Ectodermal cell (in vitro differentiated cells): ENCODE measurements at regions not wholly inside any gene's neighbourhood (a gene's known extent, or its start where the extent isn't known, plus 50 kb on each side); places are given as distances from the start of the nearest gene placed in this dataset.
"Not testable (repeated sequence)": the region's sequence is repeated elsewhere in the genome, so short reads cannot be mapped to it uniquely, and the experiment has no call there.

ENCODE experiments used
- H3K27ac ChIP-seq: 2 replicates; pipeline ENCODE4 v1.7.0; 2013; ENCODE audit warnings: mild to moderate bottlenecking, low read depth, low read length; ENCODE audit not compliant: insufficient read depth, poor library complexity, severe bottlenecking
- H3K27me3 ChIP-seq: 2 replicates; pipeline ENCODE4 v1.7.0; 2013; ENCODE audit warnings: mild to moderate bottlenecking, low read length; ENCODE audit not compliant: insufficient read depth, control insufficient read depth, poor library complexity, severe bottlenecking
- H3K36me3 ChIP-seq: one replicate; pipeline ENCODE4 v1.7.0; 2013; ENCODE audit warnings: low read length; ENCODE audit not compliant: control insufficient read depth, insufficient read depth
- H3K4me1 ChIP-seq: one replicate; pipeline ENCODE4 v1.7.0; 2013; ENCODE audit warnings: low read length; ENCODE audit not compliant: control insufficient read depth, insufficient read depth
- H3K4me3 ChIP-seq: 2 replicates; pipeline ENCODE4 v1.7.0; 2013; ENCODE audit warnings: low read depth, low read length, control low read depth; ENCODE audit not compliant: insufficient read depth
- H3K9me3 ChIP-seq: 2 replicates; pipeline ENCODE4 v1.7.0; 2013; ENCODE audit warnings: mild to moderate bottlenecking, low read length, moderate library complexity; ENCODE audit not compliant: control insufficient read depth
- WGBS, 2 experiments: methylation state at CpG; one replicate each; pipeline ENCODE4 v1.1.7; 2013; ENCODE audit warnings: missing lambda C conversion rate in 2 of 2; 5-methylcytosine and 5-hydroxymethylcytosine counted together

DNA sequence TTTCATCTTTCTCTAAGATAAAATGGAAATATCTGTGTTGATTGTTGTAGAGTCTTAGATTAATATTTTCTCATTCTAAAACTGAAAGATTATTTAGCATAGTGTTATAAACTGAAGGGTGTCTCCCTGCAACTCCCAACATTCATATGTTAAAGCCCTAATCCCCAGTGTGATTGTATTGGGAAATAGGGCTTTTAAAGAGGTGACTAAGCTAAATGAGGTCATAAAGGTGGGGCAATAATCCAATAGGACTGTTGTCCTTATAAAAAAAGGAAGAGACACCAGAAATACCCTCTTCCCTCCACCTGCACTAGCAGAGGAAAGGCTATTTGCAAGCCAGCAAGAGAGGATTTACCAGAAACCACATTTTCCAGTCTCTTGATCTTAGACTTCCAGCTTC is 1626.4 kb downstream of the C4orf33 start:
- no peaks in the 10 kb centered on the region for H3K27me3 ChIP-seq
- H3K27ac ChIP-seq, result no peak overlapping the region

DNA sequence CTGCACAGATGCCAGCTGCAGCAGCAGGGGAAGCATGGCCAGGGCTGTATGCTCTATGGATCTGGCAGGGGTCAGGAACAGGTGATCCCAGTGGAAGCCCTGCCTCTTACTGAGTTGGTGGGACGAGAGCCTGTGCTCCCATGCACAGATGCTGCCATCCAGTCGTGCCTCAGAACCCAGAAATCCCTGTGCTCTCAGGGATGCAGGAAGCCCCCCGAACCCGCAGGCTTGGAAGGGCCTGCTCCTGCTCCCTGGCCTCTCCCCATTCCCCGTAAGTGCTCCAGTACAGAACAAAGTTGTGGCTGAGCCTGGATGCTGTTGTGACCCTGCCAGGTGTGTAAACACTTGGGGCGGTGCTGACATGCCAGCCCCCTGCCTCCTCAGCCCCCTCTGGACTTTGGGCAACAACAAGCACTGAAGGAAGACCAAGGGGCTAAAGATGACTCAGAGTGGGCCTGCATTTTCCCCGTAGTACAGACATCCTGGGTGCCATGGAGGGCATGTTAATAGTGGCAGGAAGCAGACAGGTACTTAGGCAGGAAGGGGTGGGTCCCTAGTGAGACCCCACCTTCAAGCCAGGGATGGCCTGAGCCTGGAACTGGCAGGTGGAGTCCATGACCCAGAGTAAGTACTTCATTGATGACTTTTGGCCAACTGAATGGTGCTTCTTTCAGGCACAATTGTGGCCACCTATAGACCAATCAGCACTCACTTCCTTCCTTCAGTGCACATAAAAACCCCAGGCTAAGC is 1640.7 kb downstream of the C4orf33 start:
- H3K27ac ChIP-seq, result no peak overlapping the region
- no peaks in the 10 kb centered on the region for H3K36me3 ChIP-seq
- 92 to 95% methylated on average over 7 of the region's 7 CpGs for WGBS, 2 experiments
- H3K4me3 ChIP-seq, result no peak overlapping the region
- no peaks in the 10 kb centered on the region for H3K9me3 ChIP-seq
- no peaks in the 10 kb centered on the region for H3K4me1 ChIP-seq
- no peaks in the 10 kb centered on the region for H3K27me3 ChIP-seq

More for the DNA sequence above, 1626.4 kb downstream of the C4orf33 start:
- no peaks in the 10 kb centered on the region for H3K36me3 ChIP-seq
- no peak overlapping the region for H3K4me3 ChIP-seq
- no peaks in the 10 kb centered on the region for H3K9me3 ChIP-seq
- no peaks in the 10 kb centered on the region for H3K4me1 ChIP-seq

DNA sequence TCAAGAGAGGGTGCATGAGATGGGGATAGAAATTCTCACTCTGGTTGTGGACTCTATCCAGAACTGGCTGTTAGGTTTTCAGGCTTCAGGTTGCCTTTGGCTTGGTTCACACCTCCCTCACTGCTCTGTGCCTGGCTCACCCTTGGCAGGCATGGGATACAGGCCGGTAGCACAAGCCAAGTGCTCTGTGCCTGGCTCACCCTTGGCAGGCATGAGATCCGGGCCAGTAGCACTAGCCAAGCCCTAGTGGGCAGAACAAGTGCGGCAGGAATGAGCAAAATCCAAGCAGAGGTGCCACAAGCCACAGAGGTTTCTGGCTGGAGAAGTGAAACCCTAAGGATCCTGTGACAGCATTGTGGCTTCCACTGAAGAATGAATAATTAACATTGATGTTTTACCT is 1642.3 kb downstream of the C4orf33 start:
- Histone ChIP-seq H3K4me3 (no peak overlapping the region), H3K36me3 (no peaks in the 10 kb centered on the region), H3K27ac (no peak overlapping the region), H3K9me3 (no peaks in the 10 kb centered on the region), H3K27me3 (no peaks in the 10 kb centered on the region), H3K4me1 (no peaks in the 10 kb centered on the region)
- WGBS, 2 experiments, result 92% methylated on average over 3 of the region's 3 CpGs

DNA sequence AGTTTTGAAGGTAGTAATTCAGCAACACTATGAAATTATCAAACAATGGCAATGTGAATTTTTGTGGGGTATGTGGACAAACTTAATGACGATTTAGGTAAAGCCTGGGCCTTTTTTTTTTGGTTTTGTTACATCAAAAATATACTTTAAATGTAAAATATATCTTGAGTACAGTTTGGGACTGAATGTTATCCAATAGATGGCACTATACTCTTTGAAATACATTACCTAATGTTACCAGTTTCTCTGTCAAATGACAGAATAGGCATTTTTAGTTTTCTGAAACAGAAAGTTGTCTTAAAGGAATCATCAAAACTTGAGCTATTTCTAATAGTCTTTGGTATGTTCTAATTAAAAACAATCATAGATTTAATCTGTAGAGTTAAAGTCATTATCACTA is 1651.9 kb downstream of the C4orf33 start:
- H3K36me3 ChIP-seq, result no peaks in the 10 kb centered on the region
- no peak overlapping the region for H3K4me3 ChIP-seq
- no peaks in the 10 kb centered on the region for H3K4me1 ChIP-seq
- H3K27me3 ChIP-seq, result no peaks in the 10 kb centered on the region
- WGBS, 2 experiments, result no CpG with 5 or more reads among the region's 1 CpG
- no peak overlapping the region for H3K27ac ChIP-seq
- no peaks in the 10 kb centered on the region for H3K9me3 ChIP-seq

DNA sequence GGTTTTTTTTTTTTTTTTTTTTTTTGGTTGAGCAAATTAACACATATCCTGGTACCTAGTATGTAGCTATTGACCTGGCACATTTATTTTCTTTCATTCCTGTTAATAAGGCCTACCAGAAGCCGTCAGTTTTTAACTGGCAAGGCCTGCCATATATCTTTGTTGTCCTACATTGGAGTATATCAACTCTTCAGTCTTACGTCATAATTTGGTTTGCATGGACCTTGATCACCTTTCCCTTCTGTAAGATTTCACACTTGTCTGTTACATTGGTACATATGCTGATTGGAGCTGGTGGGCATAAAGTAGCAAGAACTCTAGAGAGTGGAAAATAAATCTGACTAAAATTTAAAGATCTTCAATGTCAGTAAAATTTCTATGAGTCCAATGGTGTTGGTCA is 1658.0 kb downstream of the C4orf33 start:
- no peaks in the 10 kb centered on the region for H3K4me1 ChIP-seq
- no peaks in the 10 kb centered on the region for H3K27me3 ChIP-seq
- WGBS, 2 experiments, result 92 to 93% methylated on average over 2 of the region's 2 CpGs
- no peaks in the 10 kb centered on the region for H3K9me3 ChIP-seq
- no peak overlapping the region for H3K4me3 ChIP-seq
- no peak overlapping the region for H3K27ac ChIP-seq
- H3K36me3 ChIP-seq, result no peaks in the 10 kb centered on the region

DNA sequence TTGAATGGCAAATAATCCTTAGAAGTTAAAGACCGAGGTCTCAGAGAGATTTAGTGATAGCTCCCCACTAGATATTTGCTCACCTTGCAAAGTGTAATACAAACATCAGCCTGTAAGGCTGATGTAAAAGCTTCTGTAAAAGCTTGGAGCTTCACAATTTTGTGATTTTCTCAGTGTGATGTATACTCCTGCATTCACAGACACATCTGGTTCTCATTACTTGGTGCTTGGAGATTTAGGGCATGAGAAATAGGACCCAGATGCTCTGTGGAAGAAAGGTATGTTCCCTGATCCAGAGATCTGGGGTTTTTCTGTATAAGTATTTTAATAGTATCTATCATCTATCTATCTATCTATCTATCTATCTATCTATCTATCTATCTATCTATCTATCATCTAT is 1664.3 kb downstream of the C4orf33 start:
- no peak overlapping the region for H3K27ac ChIP-seq
- H3K9me3 ChIP-seq, result no peaks in the 10 kb centered on the region
- H3K4me1 ChIP-seq, result no peaks in the 10 kb centered on the region
- H3K27me3 ChIP-seq, result no peaks in the 10 kb centered on the region
- H3K4me3 ChIP-seq, result no peak overlapping the region
- 94 to 100% methylated on average over 1 of the region's 1 CpG for WGBS, 2 experiments
- no peaks in the 10 kb centered on the region for H3K36me3 ChIP-seq

DNA sequence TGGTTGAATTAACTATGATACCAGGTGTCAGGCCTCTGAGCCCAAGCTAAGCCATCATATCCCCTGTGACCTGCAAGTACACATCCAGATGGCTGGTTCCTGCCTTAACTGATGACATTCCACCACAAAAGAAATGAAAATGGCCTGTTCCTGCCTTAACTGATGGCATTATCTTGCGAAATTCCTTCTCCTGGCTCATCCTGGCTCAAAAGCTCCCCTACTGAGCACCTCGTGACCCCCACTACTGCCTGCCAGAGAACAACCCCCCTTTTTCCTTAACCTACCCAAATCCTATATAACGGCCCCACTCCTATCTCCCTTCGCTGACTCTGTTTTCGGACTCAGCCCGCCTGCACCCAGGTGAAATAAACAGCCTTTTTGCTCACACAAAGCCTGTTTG is 1671.4 kb downstream of the C4orf33 start:
- H3K9me3 ChIP-seq, H3K4me3 ChIP-seq, H3K27ac ChIP-seq, H3K27me3 ChIP-seq, H3K4me1 ChIP-seq, H3K36me3 ChIP-seq: not testable (repeated sequence)
- 85 to 87% methylated on average over 6 of the region's 6 CpGs for WGBS, 2 experiments

DNA sequence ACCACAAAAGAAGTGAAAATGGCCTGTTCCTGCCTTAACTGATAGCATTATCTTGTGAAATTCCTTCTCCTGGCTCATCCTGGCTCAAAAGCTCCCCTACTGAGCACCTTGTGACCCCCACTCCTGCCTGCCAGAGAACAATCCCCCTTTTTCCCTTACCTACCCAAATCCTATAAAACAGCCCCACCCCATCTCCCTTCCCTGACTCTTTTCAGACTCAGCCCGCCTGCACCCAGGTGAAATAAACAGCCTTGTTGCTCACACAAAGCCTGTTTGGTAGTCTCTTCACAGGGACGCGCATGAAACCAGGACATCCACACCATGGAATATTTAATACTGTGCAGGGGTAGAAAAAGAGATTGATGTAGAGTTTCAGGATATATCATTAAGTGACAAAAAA is 1677.0 kb downstream of the C4orf33 start:
- not testable (repeated sequence) for H3K27me3 ChIP-seq, H3K27ac ChIP-seq, H3K9me3 ChIP-seq, H3K4me3 ChIP-seq, H3K36me3 ChIP-seq, H3K4me1 ChIP-seq
- 41 to 56% methylated on average over 3 of the region's 3 CpGs for WGBS, 2 experiments

DNA sequence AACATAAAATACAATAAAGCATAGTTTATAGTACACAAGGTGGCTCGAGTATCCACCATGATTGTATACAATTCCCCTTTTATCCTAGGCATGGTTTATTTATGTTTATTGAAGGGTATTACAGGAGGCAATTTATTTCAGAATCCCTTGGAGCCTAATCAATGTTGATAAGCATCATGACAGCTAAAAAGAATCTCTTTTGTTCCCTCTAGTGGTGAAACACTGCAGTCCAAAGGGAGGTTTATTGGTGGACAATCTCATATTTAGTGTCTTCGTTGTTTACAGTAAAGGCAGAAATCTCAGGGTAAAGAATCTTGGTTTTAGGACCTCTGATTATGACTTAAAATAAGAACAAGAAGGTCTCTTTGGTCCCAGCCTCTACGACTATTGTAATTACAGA is 1712.5 kb downstream of the C4orf33 start:
- Histone ChIP-seq H3K4me3 (no peak overlapping the region), H3K36me3 (no peaks in the 10 kb centered on the region), H3K27ac (no peak overlapping the region), H3K27me3 (no peaks in the 10 kb centered on the region), H3K9me3 (no peaks in the 10 kb centered on the region), H3K4me1 (no peaks in the 10 kb centered on the region)
- WGBS, 2 experiments, result 73 to 85% methylated on average over 2 to 3 of the region's 3 CpGs

DNA sequence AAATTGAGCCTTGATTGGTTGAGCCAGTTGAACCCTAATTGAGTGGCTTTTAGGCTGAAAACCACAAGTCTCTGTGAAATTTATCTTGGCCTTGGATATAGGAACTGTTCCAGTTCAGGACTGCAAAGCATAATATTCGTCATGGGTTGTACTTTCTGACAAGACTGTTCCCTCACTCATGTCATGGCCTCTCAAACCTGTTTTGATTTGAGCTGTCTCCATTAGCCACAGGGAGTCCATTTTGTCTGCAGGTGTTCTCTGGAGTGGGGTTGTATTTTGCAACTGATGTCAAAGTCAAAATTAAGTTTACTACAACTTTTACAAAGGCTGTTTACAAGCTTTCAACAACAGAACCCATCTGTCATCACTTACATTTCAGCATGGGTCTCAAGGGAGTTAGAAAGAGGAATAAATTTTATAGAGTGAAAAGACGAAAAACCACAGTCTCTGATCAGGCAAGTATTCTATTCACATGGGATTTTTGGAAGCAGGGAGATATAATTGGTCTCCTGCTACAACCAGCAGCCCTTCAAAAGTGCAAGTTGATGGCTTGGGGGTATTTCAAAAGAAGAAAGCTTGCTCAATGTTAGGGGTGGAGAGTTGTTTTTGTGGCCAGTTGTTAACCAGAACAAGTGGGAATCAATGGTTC is 1716.3 kb downstream of the C4orf33 start:
- H3K4me3 ChIP-seq, result no peak overlapping the region
- 50% methylated on average over 2 of the region's 2 CpGs for WGBS, 2 experiments

More for the DNA sequence above, 1716.3 kb downstream of the C4orf33 start:
- no peak overlapping the region for H3K27ac ChIP-seq
- no peaks in the 10 kb centered on the region for H3K27me3 ChIP-seq
- no peaks in the 10 kb centered on the region for H3K36me3 ChIP-seq
- H3K4me1 ChIP-seq, result no peaks in the 10 kb centered on the region
- no peaks in the 10 kb centered on the region for H3K9me3 ChIP-seq
